H1 (cell line): ENCODE measurements at regions not wholly inside any gene's neighbourhood (a gene's known extent, or its start where the extent isn't known, plus 50 kb on each side); places are given as distances from the start of the nearest gene placed in this dataset.

Source experiments
- CTCF ChIA-PET: fragments of 300-600 bp; sonication (Branson Sonifier 250); formaldehyde crosslinking; loops from one replicate; lab custom pipeline; 2021; ENCODE audit not compliant: partially characterized antibody; lab: Charles Lee
- POLR2A ChIA-PET: fragments of 300-600 bp; sonication (Branson Sonifier 250); formaldehyde crosslinking; loops from one replicate; lab custom pipeline; 2021; ENCODE audit warnings: inconsistent platforms; ENCODE audit not compliant: partially characterized antibody; lab: Charles Lee
- DNase-seq, 2 experiments: peaks; one replicate each; pipeline versions ENCODE4 v3.0.0 to v3.0.0-alpha.2; 2010 to 2022; ENCODE audit warnings: low spot score in 2 of 2, low read depth in 1 of 2, mixed read lengths in 1 of 2
- FAIRE-seq: peaks from 2 replicates; lab custom pipeline; 2011; peaks lifted over from hg19 to GRCh38; lab: Jason Lieb, UNC
- H2AFZ ChIP-seq: 2 replicates; pipeline ENCODE4 v1.8.1; 2012; ENCODE audit warnings: low read length, inconsistent platforms
- H2AK5ac ChIP-seq: 2 replicates; pipeline ENCODE4 v1.6.1; 2013; ENCODE audit warnings: low read depth, low read length
- H2BK120ac ChIP-seq: replicated peaks from 2 replicates; pipeline ENCODE3; 2013; ENCODE audit warnings: low read depth, low read length, inconsistent platforms
- H2BK12ac ChIP-seq: 2 replicates; pipeline ENCODE4 v1.6.1; 2013; ENCODE audit warnings: low read depth, low read length
- H2BK15ac ChIP-seq: 2 replicates; pipeline ENCODE4 v1.6.1; 2013; ENCODE audit warnings: low read length
- H2BK20ac ChIP-seq: 2 replicates; pipeline ENCODE4 v1.6.1; 2013; ENCODE audit warnings: low read length
- H2BK5ac ChIP-seq: 2 replicates; pipeline ENCODE4 v1.6.1; 2013; ENCODE audit warnings: low read depth, low read length
- H3K14ac ChIP-seq: 2 replicates; pipeline ENCODE4 v1.6.1; 2013; ENCODE audit warnings: inconsistent platforms; ENCODE audit not compliant: insufficient read length
- H3K18ac ChIP-seq: 2 replicates; pipeline ENCODE4 v1.6.1; 2013; ENCODE audit warnings: low read length; ENCODE audit errors: extremely low read depth
- H3K23ac ChIP-seq: 2 replicates; pipeline ENCODE4 v1.6.1; 2013; ENCODE audit warnings: inconsistent platforms; ENCODE audit not compliant: insufficient read length
- H3K23me2 ChIP-seq: 2 replicates; pipeline ENCODE4 v1.6.1; 2013; ENCODE audit warnings: low read depth, low read length
- H3K27ac ChIP-seq: 2 replicates; pipeline ENCODE4 v1.6.1; 2011; ENCODE audit warnings: low read depth, low read length, inconsistent platforms
- H3K27me3 ChIP-seq, 4 experiments: replicated peaks in 1 of 4; 1 replicate in 1 of 4; 2 replicates in 3 of 4; pipeline versions ENCODE4 v1.6.1 to v1.8.1; 2011 to 2013; ENCODE audit warnings: low read length in 3 of 4, mild to moderate bottlenecking in 3 of 4, inconsistent platforms in 2 of 4, mixed read lengths in 2 of 4, moderate library complexity in 1 of 4; ENCODE audit not compliant: control insufficient read depth in 3 of 4, insufficient read depth in 3 of 4; ENCODE audit errors: extremely low read depth in 1 of 4
- H3K36me3 ChIP-seq, 4 experiments: 2 replicates each; pipeline versions ENCODE4 v1.6.1 to v1.8.1; 2011 to 2013; ENCODE audit warnings: mild to moderate bottlenecking in 4 of 4, low read length in 3 of 4, moderate library complexity in 2 of 4, control low read depth in 1 of 4, inconsistent platforms in 1 of 4; ENCODE audit not compliant: insufficient read depth in 4 of 4, control insufficient read depth in 2 of 4
- H3K4ac ChIP-seq: replicated peaks from 2 replicates; pipeline ENCODE3; 2013; ENCODE audit warnings: low read length, low read depth, mixed read lengths, inconsistent platforms; ENCODE audit not compliant: insufficient read length
- H3K4me1 ChIP-seq, 4 experiments: replicated peaks in 1 of 4; 1 replicate in 1 of 4; 2 replicates in 3 of 4; pipeline versions ENCODE4 v1.6.1 to v1.8.1; 2011 to 2013; ENCODE audit warnings: low read length in 3 of 4, inconsistent platforms in 2 of 4, mixed read lengths in 1 of 4; ENCODE audit not compliant: insufficient read depth in 4 of 4, control insufficient read depth in 3 of 4
- H3K4me2 ChIP-seq, 2 experiments: 2 replicates each; pipeline versions ENCODE4 v1.6.1 to v1.8.1; 2011 to 2013; ENCODE audit warnings: low read depth in 2 of 2, low read length in 2 of 2, control low read depth in 1 of 2, inconsistent platforms in 1 of 2, mild to moderate bottlenecking in 1 of 2; ENCODE audit not compliant: insufficient read depth in 1 of 2
- H3K4me3 ChIP-seq, 4 experiments: fragments of 200-600, 300-600 bp in 1 of 4; sonication (generic), shearing (Covaris generic), sonication (Bioruptor Twin) in 1 of 4; 2 replicates each; pipeline versions ENCODE4 v1.5.1 to v1.8.1; 2011 to 2016; ENCODE audit warnings: low read length in 4 of 4, low read depth in 3 of 4, control low read depth in 2 of 4, inconsistent platforms in 2 of 4, mild to moderate bottlenecking in 2 of 4, mixed read lengths in 1 of 4, moderate library complexity in 1 of 4; ENCODE audit not compliant: insufficient read depth in 2 of 4; ENCODE audit errors: extremely low read depth in 1 of 4
- H3K56ac ChIP-seq: replicated peaks from 2 replicates; pipeline ENCODE3; 2013; ENCODE audit warnings: low read depth, mild to moderate bottlenecking, mixed read lengths, low read length, inconsistent platforms; ENCODE audit not compliant: insufficient read length
- H3K79me1 ChIP-seq: 2 replicates; pipeline ENCODE4 v1.6.1; 2013; ENCODE audit warnings: low read depth, low read length, control low read depth
- H3K79me2 ChIP-seq, 2 experiments: 2 replicates each; pipeline versions ENCODE4 v1.6.1 to v1.8.1; 2012 to 2013; ENCODE audit warnings: low read length in 2 of 2, mild to moderate bottlenecking in 2 of 2, inconsistent platforms in 1 of 2; ENCODE audit not compliant: insufficient read depth in 2 of 2, control insufficient read depth in 1 of 2
- H3K9ac ChIP-seq, 4 experiments: replicated peaks in 1 of 4; 1 replicate in 1 of 4; 2 replicates in 3 of 4; pipeline versions ENCODE4 v1.6.1 to v1.8.1; 2011 to 2013; ENCODE audit warnings: low read depth in 3 of 4, low read length in 3 of 4, control low read depth in 2 of 4, mild to moderate bottlenecking in 2 of 4, moderate library complexity in 2 of 4, inconsistent platforms in 1 of 4; ENCODE audit errors: extremely low read depth in 1 of 4
- H3K9me3 ChIP-seq, 2 experiments: 2 replicates each; pipeline versions ENCODE4 v1.6.1 to v1.8.1; 2012 to 2013; ENCODE audit warnings: mild to moderate bottlenecking in 2 of 2, moderate library complexity in 2 of 2, control low read depth in 1 of 2, inconsistent platforms in 1 of 2, low read depth in 1 of 2, low read length in 1 of 2, mixed read lengths in 1 of 2; ENCODE audit not compliant: insufficient read depth in 2 of 2
- H4K20me1 ChIP-seq, 2 experiments: replicated peaks in 1 of 2; 2 replicates each; pipeline versions ENCODE3 to v1.8.1; 2011 to 2013; ENCODE audit warnings: inconsistent platforms in 2 of 2, low read length in 2 of 2, mild to moderate bottlenecking in 1 of 2; ENCODE audit not compliant: insufficient read depth in 2 of 2, control insufficient read depth in 1 of 2
- H4K5ac ChIP-seq: 2 replicates; pipeline ENCODE4 v1.6.1; 2013; ENCODE audit warnings: low read length, low read depth, mixed read lengths, inconsistent platforms; ENCODE audit not compliant: insufficient read length
- H4K8ac ChIP-seq: 2 replicates; pipeline ENCODE4 v1.8.0; 2013; ENCODE audit warnings: mild to moderate bottlenecking, moderate library complexity, low read length, inconsistent platforms; ENCODE audit not compliant: insufficient read depth; ENCODE audit errors: extremely low read depth
- H4K91ac ChIP-seq: replicated peaks from 2 replicates; pipeline ENCODE3; 2013; ENCODE audit warnings: low read length, mixed read lengths, inconsistent platforms; ENCODE audit not compliant: insufficient read length
- BACH1 ChIP-seq: IDR thresholded peaks from 2 replicates; pipeline ENCODE4 v1.6.1; 2012; ENCODE audit warnings: low read length, improper control_type of control experiment
- BCL11A ChIP-seq, 2 experiments: IDR thresholded peaks; one replicate each; pipeline ENCODE4 v1.6.1; 2011; ENCODE audit warnings: low read depth in 2 of 2, low read length in 2 of 2, mild to moderate bottlenecking in 2 of 2
- CBX8 ChIP-seq: fragments of 300-800, 300-1000 bp; sonication (generic); IDR thresholded peaks from 2 replicates; pipeline ENCODE4 v1.7.1; 2016; ENCODE audit warnings: low read depth, low read length, borderline replicate concordance
- CEBPB ChIP-seq: IDR thresholded peaks from 2 replicates; pipeline ENCODE4 v1.6.1; 2012; ENCODE audit warnings: low read depth, low read length
- CTCF ChIP-seq, 3 experiments: IDR thresholded peaks; 1 replicate in 2 of 3; 2 replicates in 1 of 3; pipeline versions ENCODE4 v1.5.1 to v1.6.1; 2011; ENCODE audit warnings: low read length in 3 of 3, mild to moderate bottlenecking in 3 of 3, inconsistent platforms in 2 of 3, low read depth in 1 of 3, moderate library complexity in 1 of 3; ENCODE audit not compliant: insufficient read depth in 1 of 3; ENCODE audit errors: control extremely low read depth in 1 of 3
- GABPA ChIP-seq: IDR thresholded peaks from 2 replicates; pipeline ENCODE4 v1.6.1; 2011; ENCODE audit warnings: mild to moderate bottlenecking, low read length, moderate library complexity, borderline replicate concordance; ENCODE audit not compliant: insufficient read depth
- GTF2F1 ChIP-seq: IDR thresholded peaks from 2 replicates; pipeline ENCODE4 v1.6.1; 2012; ENCODE audit warnings: low read depth, low read length, improper control_type of control experiment, borderline replicate concordance
- KDM4A ChIP-seq: IDR thresholded peaks from one replicate; pipeline ENCODE4 v1.7.1; 2012; ENCODE audit warnings: low read depth, mild to moderate bottlenecking, moderate library complexity, low read length, inconsistent platforms; ENCODE audit not compliant: severe bottlenecking
- MAFK ChIP-seq: IDR thresholded peaks from 2 replicates; pipeline ENCODE4 v1.6.1; 2012; ENCODE audit warnings: low read depth, mild to moderate bottlenecking, improper control_type of control experiment, low read length
- POU5F1 ChIP-seq: IDR thresholded peaks from 2 replicates; pipeline ENCODE4 v1.6.1; 2011; ENCODE audit warnings: low read depth, mild to moderate bottlenecking, low read length, moderate library complexity
- SP1 ChIP-seq: IDR thresholded peaks from 2 replicates; pipeline ENCODE4 v1.6.1; 2011; ENCODE audit warnings: low read depth, low read length
- SP2 ChIP-seq: IDR thresholded peaks from 2 replicates; pipeline ENCODE4 v1.6.1; 2012; ENCODE audit warnings: mild to moderate bottlenecking, low read length, inconsistent platforms
- WGBS, 2 experiments: shearing (Covaris generic) in 1 of 2; methylation state at CpG; one replicate each; pipeline versions ENCODE4 v1.1.6 to v1.1.7; 2013 to 2015; ENCODE audit warnings: low lambda C conversion rate in 2 of 2, mixed read lengths in 2 of 2, inconsistent platforms in 1 of 2, low coverage in 1 of 2, missing lambda C conversion rate in 1 of 2; ENCODE audit not compliant: insufficient replicate concordance in 2 of 2, insufficient coverage in 1 of 2, insufficient read length in 1 of 2; ENCODE audit errors: extremely low coverage in 1 of 2, missing lambda C conversion rate in 1 of 2; 5-methylcytosine and 5-hydroxymethylcytosine counted together

GRCh38 chr2:40629768-40630434, 178.0 kb upstream of the SLC8A1 start:
- CTCF ChIA-PET, result no interaction called here
- no peak for TF ChIP-seq BACH1
- no peak for TF ChIP-seq SP1
- no peak for TF ChIP-seq MAFK
- no peak for TF ChIP-seq GABPA
- TF ChIP-seq KDM4A, result no peak
- no peak for TF ChIP-seq CTCF (IDR thresholded peaks at IDR 0.05; ENCODE audit: control extremely low read depth in 1 of 3, insufficient read depth in 1 of 3, low read depth in 1 of 3, low read length in 3 of 3)
- no peak for TF ChIP-seq POU5F1
- TF ChIP-seq BCL11A (IDR thresholded peaks at IDR 0.05; ENCODE audit: low read depth in 2 of 2, low read length in 2 of 2), result no peak
- no peak for TF ChIP-seq GTF2F1
- TF ChIP-seq CBX8, result no peak
- no peak for TF ChIP-seq CEBPB
- TF ChIP-seq SP2, result no peak

More at GRCh38 chr2:40629768-40630434, 178.0 kb upstream of the SLC8A1 start:
- no peak for FAIRE-seq
- no peak for DNase-seq
- Histone ChIP-seq H4K5ac (no peak overlapping the region), H3K9ac (no peak overlapping the region), H3K4me2 (no peak overlapping the region), H2BK120ac (no peak overlapping the region), H3K56ac (no peak overlapping the region), H3K36me3 (no peaks in the 10 kb centered on the region), H3K79me1 (no peaks in the 10 kb centered on the region), H3K14ac (no peak overlapping the region), H2BK12ac (no peak overlapping the region), H3K4ac (no peak overlapping the region), H3K9me3 (no peaks in the 10 kb centered on the region), H4K91ac (no peak overlapping the region), H3K4me1 (no peaks in the 10 kb centered on the region), H3K23ac (no peak overlapping the region), H3K27ac (no peak overlapping the region), H2BK15ac (no peak overlapping the region), H3K27me3 (no peaks in the 10 kb centered on the region), H3K18ac (no peak overlapping the region), H4K8ac (no peak overlapping the region), H2AK5ac (no peak overlapping the region), H3K4me3 (no peak overlapping the region), H4K20me1 (no peaks in the 10 kb centered on the region), H2BK20ac (no peak overlapping the region), H2BK5ac (no peak overlapping the region), H3K79me2 (no peaks in the 10 kb centered on the region), H3K23me2 (no peaks in the 10 kb centered on the region), H2AFZ (no peak overlapping the region)
- POLR2A ChIA-PET, result no interaction called here
- 90% methylated on average over 4 of the region's 4 CpGs; no CpG with 5 or more reads in 1 of the 2 experiments for WGBS, 2 experiments
